ENCODE measurements at regions not wholly inside any gene's neighbourhood (a gene's known extent, or its start where the extent isn't known, plus 50 kb on each side); places are given as distances from the start of the nearest gene placed in this dataset.
A peak's percentile ranks its signal among the peaks of the same experiment; 100 is the strongest.

GRCh38 chr13:76157926-76158325 is 521.8 kb downstream of the LMO7 start:
- FAIRE-seq = no peak
- no peak for TF ChIP-seq CTCF (IDR thresholded peaks at IDR 0.05; ENCODE audit: insufficient read depth, missing control alignments)

GRCh38 chr13:76153239-76153638 is 517.1 kb downstream of the LMO7 start:
- DNase-seq (ENCODE audit: insufficient read length, low spot score) = no peak
- no peak for TF ChIP-seq CTCF (IDR thresholded peaks at IDR 0.05; ENCODE audit: insufficient read depth, missing control alignments)
- FAIRE-seq = no peak

More at GRCh38 chr13:76157926-76158325, 521.8 kb downstream of the LMO7 start:
- DNase-seq (ENCODE audit: insufficient read length, low spot score) = no peak

GRCh38 chr13:76148926-76149325 is 512.8 kb downstream of the LMO7 start:
- TF ChIP-seq CTCF (IDR thresholded peaks at IDR 0.05; ENCODE audit: insufficient read depth, missing control alignments) = no peak
- DNase-seq (ENCODE audit: insufficient read length, low spot score) = no peak
- no peak for FAIRE-seq

GRCh38 chr13:76148374-76148773 is 512.2 kb downstream of the LMO7 start:
- FAIRE-seq (no peak), DNase-seq (ENCODE audit: insufficient read length, low spot score) (no peak)
- TF ChIP-seq CTCF (IDR thresholded peaks at IDR 0.05; ENCODE audit: insufficient read depth, missing control alignments) = no peak

GRCh38 chr13:76132532-76132931 is 496.4 kb downstream of the LMO7 start:
- DNase-seq (ENCODE audit: insufficient read length, low spot score) (no peak), FAIRE-seq (peak; percentile 92)
- TF ChIP-seq CTCF (IDR thresholded peaks at IDR 0.05; ENCODE audit: insufficient read depth, missing control alignments) = no peak

- DNase-seq (ENCODE audit: insufficient read length, low spot score) = no peak
- no peak for FAIRE-seq
- TF ChIP-seq CTCF (IDR thresholded peaks at IDR 0.05; ENCODE audit: insufficient read depth, missing control alignments) = no peak
Observed at GRCh38 chr13:76131551-76131950, 495.4 kb downstream of the LMO7 start.

- TF ChIP-seq CTCF (IDR thresholded peaks at IDR 0.05; ENCODE audit: insufficient read depth, missing control alignments) = no peak
- DNase-seq (ENCODE audit: insufficient read length, low spot score) (peak; percentile 17), FAIRE-seq (peak; percentile 94)
Observed at GRCh38 chr13:76129305-76130000, 493.3 kb downstream of the LMO7 start.
